EH (cell line): ENCODE measurements at regions not wholly inside any gene's neighbourhood (a gene's known extent, or its start where the extent isn't known, plus 50 kb on each side); places are given as distances from the start of the nearest gene placed in this dataset.
"Not testable (repeated sequence)": the region's sequence is repeated elsewhere in the genome, so short reads cannot be mapped to it uniquely, and the experiment has no call there.

Source experiments
- DNase-seq: peaks from one replicate; pipeline ENCODE4 v3.0.0-alpha.2; 2015; ENCODE audit warnings: low read depth

DNA sequence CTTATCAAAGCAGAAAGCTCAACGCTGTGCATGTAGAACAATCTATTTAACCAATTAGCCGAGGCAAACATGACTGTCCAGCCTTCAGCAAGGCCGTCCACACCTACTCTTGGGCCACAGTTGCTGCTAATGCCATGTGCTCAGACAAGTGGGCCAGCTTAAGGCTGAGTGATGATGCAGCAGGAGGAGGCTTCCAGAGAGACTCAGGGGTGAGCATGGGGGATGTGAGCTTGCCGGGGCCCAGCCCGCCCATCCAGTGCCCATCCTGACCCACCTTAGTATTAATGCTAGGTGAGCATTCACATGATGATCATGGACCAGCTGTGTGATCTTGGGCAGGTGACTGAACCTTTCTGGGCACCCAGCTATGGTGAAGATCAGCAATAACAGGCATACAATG lies 150.1 kb downstream of the TPRA1 start:
- DNase-seq = no peak

DNA sequence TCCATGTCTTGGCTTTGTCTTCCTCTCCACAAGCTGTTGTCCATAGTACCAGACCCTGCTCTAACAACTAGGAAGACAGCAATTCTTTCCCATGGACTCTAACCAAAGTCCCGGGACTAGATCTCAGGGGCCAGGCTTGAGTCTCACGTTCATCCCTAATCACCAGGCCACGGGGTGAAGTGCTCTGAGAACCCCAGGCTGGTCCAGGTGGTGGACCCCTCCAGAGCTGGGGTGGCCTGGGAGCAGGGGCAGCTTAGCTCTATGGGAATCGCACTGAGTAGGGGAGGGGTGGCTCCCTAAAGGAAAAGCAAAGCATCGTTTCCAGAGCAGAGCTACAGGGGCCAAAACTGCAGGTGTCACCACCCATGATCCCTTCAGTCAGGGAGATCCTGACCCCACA lies 150.9 kb downstream of the TPRA1 start:
- no peak for DNase-seq

DNA sequence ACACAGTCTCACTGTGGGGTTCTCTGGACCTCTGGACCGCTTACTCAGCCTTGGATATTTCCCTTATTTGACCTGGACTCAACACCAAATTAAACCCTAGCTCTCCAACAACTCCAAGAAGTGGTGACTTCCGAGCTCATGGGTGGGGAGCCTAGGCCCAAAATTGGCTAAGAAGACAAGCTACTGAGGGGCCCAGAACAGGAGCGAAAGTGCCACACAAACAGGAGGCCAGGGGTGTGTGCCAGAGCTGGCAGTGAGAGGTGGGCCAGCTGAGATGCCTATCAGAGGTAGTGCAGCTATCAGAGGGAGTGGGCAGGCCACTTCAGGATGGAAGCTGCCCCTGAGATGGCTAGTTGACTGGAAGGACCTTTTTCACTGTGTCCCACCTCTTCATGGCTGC lies 151.1 kb upstream of the PRR20G start:
- no peak for DNase-seq

DNA sequence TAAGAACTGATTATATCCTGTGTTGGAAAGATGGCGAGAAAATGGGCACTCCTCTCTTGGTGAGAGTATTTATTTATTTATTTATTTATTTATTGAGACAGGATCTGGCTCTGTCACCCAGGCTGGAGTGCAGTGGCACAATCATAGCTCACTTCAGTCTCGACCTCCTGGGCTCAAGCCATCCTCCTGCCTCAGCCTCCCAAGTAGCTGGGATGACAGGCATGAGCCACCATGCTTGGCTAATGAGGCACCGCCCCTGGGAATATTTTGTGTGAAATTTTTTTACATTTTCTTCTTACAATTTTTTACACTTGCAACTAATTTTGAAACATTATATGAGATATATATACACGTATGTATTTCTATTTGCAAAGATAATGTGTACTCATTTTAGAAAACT lies 150.5 kb upstream of the PRR20G start:
- no peak for DNase-seq

DNA sequence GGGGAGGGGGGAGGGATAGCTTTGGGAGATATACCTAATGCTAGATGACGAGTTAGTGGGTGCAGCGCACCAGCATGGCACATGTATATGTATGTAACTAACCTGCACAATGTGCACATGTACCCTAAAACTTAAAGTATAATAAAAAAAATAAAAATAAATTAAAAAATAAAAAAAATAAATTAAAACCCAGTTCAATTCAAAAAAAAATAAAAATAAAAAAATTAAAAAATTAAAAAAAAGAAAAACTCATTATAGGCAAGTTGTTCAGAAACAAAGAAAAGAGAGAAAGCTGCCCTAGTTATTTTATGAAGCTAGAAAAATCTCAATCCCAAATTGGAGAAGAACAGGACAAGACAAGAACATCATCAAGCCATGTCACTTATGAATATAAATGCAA lies 147.5 kb upstream of the PRR20G start:
- DNase-seq = not testable (repeated sequence)

DNA sequence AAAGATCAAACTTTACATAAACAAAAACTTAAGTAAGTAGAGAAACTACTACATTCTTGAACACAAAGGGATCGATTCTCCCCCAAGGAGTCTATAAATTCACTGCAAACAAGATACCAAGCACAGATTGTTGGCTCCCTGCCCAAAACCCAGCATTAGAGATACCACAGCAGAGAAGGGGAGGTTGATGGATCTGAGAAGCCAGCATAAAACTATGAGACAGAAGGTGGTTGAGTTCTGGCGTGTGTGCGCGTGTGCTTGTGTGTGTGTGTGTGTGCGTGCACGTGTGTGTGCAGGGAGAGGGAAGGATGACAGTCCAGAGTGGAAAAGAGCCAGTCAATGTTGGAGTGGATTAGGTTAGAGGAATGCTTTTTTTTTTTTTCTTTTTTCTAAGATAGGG lies 143.2 kb upstream of the PRR20G start:
- no peak for DNase-seq

DNA sequence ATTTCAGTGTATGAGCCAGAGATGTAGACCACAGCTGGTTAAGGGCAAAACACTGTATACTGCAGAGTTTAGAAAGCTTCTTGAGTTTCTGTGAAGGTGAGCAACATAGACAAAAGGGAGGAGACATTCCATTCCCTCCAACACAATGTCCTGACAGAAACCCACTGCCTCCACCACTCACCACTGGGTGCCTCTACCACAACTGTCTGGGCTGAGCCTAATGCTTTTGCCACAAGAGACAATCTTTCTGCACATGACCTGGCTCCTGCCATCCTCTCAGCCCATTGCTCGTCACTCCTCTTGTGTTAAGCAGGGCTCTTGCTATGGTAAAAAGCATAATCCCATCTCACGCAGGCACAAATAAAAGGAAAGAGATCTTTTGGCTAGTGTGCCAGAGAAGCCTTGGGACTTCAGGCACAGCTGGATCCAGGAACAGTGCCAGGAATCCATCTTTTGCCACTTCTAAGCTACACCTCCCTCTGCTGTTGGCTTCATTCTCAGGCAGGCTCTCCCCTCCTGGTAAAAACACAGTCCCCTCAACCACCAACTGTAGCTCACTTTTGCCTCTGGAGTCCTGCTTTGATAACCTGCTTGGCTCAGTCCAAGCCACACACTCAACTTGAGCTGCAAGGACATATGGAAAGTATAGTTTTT lies 140.6 kb upstream of the PRR20G start:
- no peak for DNase-seq

DNA sequence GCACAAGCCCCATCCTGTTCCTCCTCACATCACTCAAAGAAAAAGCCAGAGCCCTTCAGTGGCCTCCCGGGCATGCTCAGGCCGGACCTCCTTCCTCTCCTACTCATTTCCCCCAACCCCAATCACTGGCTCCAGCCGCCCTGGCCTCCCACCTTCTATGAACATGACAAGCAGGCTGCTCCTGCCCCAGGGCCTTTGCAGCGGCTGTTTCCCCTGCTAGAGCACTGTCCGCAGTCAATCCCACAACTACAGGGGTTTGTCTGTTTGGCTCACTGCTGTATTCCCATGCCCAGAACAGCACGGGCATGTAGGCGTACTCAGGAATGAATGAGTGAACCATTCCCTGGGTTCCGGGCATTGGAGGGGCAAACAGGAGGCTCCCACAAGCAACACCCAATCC lies 139.8 kb upstream of the PRR20G start:
- DNase-seq = no peak

DNA sequence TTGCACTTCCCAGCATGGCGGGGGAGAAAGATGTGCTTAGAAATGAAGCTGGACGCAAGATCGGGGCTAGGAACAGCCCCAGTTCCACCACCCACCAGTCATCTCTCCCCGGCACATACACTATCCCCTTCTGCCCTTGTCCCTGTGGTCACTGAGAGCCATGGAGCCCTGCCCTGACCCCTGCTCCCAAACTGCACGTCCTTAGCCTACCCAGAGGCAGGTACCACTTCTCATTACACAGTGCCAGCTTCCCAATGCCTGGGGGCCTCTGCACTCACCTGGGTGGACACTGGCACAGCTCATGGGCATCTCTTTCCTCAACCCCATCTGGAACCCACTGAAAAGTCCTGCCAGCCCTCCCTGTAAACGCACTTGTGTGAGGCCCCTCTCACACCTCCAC lies 139.3 kb upstream of the PRR20G start:
- no peak for DNase-seq

DNA sequence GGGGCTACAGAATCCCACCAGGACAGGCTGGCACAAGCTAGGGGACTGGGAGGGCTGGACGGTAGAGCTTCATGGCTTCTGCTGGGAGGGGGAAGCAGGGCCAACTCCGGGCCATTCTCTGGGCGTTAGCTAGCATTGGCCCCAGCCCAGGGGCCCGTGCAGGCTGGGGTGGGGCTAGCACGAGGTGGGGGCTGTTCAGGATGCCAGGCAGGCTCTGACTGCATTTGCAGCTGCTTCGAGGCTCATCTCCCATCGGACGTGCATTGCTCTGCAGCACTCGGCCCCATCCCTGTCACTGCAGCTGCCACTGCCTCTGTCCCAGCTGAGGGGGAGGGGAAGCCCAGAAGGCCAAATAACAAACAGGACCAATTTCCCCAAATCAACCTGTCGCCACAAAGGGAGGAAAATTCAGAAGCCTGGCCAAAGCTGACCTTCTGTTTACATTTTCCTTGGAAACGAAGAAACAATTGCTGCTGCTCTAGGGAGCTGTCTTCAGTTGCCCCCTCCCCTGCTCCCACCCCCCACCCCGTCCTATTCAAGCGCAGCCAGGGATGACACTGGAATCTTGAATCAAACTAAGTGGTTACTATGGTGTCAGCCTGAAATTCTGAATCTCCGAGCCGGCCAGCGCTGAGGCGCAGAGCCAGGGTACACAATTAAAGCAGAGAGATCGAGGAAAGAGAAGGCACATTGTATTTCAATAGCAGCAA lies 138.8 kb upstream of the PRR20G start:
- no peak for DNase-seq

DNA sequence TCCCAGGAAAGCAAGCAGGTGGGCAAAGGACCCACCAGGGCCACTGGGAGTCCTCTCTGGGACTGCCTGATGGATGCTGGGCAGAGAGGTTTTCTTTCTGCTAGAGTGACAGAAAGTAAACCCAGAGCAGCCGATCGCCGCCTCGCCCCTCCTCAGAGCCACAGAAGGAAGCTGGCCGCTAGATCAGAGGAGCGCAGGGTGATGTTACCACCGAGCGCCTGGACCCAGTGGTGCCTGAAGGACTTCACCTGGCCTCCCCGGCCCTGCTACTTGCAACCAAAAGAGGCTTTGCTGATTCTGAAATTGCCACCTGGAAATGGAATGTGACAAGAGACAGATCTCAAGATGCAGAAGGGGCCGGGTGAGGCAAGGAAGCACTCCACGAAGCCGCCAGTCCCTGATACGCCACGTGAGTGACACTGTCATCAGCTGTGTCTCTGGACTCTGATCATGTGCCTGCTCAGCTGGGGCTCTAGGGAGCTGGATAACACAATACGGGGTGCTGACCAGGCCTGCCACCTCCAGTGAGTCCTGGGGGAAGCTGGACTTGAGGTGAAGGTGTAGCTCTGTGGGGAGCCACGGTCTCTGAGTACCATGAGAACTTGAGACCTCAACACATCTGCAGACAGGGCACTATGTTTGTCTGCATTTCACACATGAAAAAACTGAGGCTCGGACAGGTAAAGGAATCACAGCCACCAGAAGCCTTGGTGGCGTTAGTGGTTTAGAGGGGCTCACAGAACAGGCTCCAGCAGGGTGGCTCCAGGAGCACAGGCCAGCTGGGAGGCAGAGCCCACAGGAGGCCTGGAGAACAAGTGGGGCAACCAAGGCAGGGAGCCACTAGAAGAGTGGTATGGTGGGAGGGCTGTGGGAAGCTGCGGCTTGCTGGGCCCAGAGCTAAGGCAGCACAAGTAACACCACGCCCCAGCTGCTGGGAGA lies 137.9 kb upstream of the PRR20G start:
- no peak for DNase-seq

DNA sequence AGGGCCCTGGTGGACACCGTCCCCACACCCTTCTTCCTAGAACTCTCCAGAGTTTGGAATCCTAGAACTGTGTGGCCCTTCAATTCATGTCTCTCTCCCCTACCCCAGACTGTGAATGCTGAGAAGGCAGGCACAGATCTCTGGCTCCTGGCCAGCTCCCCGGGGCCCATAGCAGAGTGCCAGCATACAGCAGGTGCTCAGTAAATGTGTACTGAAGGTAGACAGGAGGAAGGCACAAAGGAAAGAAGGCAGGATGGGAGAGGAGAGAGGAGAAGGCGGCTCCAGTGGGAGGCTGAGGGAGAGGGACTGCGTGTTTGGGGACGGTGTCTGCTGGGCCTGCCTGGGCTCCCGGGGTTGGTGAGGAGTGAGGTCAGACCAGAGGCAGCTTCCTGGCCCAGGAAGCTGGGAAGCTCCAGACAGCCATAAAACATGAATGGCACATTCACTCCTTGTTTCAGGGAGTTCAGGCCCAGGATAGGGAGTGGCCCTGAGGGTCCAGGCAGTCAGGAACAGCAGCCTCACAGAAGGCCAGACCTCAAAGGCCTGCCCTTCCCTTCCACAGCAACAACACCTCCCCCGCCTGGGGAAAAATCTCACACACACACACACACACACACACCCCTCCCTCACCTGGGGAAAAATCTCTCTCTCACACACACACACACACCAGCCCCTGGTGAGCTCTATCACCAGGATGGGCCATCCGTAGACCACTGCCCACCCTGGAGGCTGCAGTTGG lies 137.1 kb upstream of the PRR20G start:
- DNase-seq = no peak

DNA sequence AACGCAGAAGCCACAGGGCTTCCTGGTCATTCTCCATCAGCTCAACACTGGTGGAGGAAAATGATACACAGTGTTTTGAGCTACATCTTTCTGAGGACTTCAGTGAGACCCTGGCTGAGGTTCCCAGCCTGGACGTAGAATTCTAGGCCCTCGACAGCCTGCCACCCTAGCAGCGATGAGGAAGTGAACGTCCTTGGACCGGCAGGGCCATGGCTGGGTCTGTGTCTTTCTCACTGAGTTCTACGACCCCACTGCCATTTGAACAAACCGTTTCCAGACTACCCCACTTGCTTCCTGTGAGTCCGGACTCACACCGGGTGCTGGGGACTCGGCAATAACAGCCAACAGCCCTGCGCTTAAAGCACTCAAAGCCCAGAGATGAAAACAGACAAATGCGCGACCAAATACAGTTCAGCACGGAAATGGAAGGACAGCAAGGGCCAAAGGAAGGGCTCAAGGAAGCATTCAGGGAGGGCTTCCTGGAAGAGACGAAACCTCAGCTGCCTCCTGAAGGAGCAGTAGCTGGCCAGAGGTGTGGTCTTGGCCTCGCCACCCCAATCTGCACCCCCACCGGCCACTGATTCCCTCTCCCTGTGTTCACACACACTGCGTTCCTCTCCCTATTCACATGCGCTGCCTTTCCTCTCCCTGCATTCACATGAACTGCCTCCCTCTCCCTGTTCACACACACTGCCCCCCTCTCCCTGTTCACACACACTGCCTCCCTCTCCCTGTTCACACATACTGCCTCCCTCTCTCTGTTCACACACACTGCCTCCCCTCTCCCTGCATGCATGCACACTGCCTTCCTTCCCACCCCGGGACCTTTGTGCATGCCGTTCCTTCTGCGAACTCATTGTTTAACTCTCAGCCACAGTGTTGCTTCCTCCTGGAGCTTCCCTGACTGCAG lies 136.3 kb upstream of the PRR20G start:
- DNase-seq = no peak

DNA sequence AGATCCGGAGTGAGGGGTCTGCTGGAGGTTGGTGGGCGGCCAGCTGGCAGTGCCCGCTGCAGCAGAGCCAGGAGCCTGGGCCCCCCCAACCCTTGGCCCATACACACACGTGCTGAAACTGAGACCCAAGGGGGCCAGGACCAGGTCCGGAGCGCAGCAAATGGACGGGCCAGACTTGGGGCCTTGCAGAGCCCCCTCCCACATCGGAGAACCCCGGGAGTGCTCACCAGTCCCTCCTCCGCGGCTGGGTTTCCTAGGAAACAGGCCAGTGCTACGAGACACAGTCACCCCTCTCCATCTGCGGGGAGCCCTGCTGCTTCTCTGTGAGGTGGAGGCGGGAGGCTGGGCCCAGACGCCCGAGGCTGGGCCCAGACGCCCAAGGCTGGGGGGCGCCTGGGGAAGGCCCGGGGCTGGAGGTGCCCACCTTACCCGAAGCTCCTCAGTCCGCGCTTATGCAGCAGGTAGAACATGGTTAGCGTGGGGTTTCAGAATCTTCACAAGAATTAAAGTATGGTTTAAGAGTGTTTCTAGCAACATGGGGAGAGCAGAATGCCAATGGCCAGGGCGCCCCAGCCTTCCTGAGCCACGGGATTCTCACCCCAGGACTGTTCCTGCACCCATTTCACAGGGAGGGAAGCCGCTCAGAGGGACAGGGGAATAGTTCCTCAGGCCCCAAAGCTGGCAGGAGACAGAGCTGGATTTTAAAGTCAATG lies 135.0 kb upstream of the PRR20G start:
- DNase-seq = no peak

DNA sequence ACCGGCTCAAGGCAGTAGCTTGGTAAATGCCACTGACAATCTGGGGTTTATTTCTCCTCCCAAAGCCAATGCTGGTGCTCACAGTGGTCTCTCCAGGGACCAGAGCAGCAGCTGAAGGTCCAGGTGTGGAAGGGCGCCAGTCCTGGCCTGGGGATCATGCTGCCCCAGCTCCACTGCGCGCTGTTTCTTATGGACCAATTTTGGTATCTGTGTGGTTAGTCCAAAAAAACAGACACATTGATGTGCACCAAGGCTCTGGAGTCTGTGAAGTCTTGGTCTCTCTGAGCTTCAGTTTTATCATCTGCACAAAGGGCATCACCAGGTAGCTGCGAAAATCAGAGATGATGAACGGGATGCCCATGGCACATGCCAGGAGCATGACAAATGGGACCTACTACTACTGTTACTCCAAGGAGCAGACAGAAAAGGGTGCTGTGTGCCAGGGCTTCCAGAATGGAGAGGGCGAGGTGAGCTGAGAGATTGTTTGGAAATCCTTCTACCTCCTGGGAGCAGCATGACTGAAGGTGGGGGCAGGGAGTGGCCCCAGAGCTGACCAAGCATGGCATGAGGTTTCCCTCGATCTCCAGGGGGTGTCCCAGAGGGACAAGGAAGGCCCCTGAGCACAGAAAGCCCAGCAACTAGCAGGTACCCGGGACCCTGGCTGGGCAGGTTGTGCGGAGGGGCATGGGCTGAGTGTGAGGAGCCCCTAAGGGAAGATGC lies 134.3 kb upstream of the PRR20G start:
- DNase-seq = no peak

DNA sequence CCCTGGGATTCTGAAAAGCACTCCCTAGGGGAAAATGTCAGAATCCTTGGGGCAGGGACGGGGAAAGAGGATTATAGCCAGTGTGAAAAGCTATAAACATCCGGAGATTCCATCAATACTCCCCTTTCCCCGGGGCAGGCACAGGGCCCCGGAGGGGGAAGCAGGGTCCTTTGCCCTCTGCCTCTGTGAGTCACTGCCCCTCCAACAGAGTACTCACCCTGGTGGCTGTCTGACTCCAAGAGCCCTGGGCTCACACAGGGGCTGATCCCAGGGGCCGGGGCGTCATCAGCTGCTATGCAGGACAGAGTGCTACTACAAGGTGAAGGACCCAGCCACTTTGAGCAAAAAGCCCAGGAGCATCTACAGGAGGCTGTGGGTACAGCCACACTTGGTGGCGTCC lies 133.0 kb upstream of the PRR20G start:
- DNase-seq = no peak

DNA sequence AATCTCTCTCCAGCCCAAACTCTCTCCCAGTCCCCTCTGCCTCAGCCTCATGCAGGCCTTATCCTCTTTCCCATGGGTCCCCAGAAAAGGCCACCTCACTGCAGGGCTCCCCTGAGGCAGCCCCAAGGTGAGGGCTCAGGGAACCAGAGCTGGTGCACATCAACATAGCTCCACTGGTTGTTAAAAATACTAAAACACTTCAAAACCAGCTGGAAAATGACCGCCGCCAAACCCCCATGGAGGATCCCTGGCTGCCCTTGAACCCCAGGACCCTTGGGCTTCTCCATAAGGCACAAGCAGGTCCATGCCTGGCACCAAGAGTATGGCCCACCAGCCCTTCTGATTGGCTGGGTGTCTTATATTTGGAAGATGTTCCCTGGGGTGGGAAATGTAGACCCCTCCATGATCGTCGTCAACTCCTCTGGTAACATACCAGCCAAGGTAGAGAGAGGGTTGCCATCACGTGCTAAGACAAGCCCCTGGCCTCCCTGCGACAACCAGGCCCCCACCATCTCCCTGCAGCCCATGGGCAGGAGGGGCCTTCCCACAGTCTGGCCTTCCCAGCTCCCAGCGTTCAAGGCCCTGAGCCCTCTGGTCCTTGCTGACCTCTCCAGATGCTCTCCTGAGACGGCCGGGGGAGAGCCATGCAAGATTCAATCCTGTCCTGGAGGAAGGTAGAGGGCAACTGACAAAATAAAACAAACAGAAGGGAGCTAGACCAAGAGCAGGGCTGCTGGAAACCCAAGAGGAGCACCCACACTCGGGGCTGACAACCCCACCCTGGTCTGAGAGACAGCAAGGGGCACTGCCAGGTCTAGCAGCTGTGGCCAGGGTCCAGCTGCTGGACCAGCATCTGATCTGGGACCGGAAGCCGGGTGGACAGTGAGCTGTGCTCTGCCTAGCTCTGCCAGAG lies 132.1 kb upstream of the PRR20G start:
- no peak for DNase-seq

DNA sequence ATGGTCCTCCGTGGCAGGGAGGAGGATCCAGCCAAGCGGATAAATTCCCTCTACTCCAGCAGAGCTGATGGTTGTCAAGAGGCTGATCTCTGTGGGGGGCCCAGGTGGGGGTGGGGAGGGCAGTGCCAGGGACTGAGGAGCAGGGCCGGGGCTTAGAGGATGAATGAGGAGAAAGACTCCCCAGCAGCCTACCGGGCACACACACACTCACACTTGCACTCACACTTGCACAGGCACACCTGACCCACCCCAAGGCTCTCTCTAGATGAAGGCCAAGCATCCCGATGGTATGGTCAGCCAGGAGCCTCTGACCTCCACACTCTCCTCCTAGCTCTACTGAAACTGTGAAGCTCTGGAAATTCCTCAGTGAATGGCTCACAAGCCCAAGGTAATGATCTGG lies 131.3 kb upstream of the PRR20G start:
- DNase-seq = no peak
